ENCODE measurements at regions not wholly inside any gene's neighbourhood (a gene's known extent, or its start where the extent isn't known, plus 50 kb on each side); places are given as distances from the start of the nearest gene placed in this dataset.
"Not testable (repeated sequence)": the region's sequence is repeated elsewhere in the genome, so short reads cannot be mapped to it uniquely, and the experiment has no call there.

GRCh38 chr12:72184971-72185533, 87.1 kb upstream of the TRHDE start:
- H3K36me3 ChIP-seq (ENCODE audit: control insufficient read depth in 2 of 4, insufficient read depth in 4 of 4, low read length in 3 of 4); H2BK15ac ChIP-seq (ENCODE audit: low read length); H2BK5ac ChIP-seq (ENCODE audit: low read depth, low read length); H3K4me2 ChIP-seq (ENCODE audit: insufficient read depth in 1 of 2, low read depth in 2 of 2, low read length in 2 of 2); H3K18ac ChIP-seq (ENCODE audit: extremely low read depth, low read length); CTCF ChIA-PET (ENCODE audit: partially characterized antibody); H3K4me3 ChIP-seq (ENCODE audit: extremely low read depth in 1 of 4, insufficient read depth in 2 of 4, low read depth in 3 of 4, low read length in 4 of 4); H3K56ac ChIP-seq (replicated peaks; ENCODE audit: insufficient read length, low read depth, low read length); H3K23me2 ChIP-seq (ENCODE audit: low read depth, low read length); H3K27ac ChIP-seq (ENCODE audit: low read depth, low read length); H4K5ac ChIP-seq (ENCODE audit: insufficient read length, low read depth, low read length); H3K4me1 ChIP-seq (replicated peaks in 1 of 4; ENCODE audit: control insufficient read depth in 3 of 4, insufficient read depth in 4 of 4, low read length in 3 of 4); H4K8ac ChIP-seq (ENCODE audit: extremely low read depth, insufficient read depth, low read length); H2BK120ac ChIP-seq (replicated peaks; ENCODE audit: low read depth, low read length); H3K27me3 ChIP-seq (replicated peaks in 1 of 4; ENCODE audit: control insufficient read depth in 3 of 4, extremely low read depth in 1 of 4, insufficient read depth in 3 of 4, low read length in 3 of 4); H4K20me1 ChIP-seq (replicated peaks in 1 of 2; ENCODE audit: control insufficient read depth in 1 of 2, insufficient read depth in 2 of 2, low read length in 2 of 2); H2AFZ ChIP-seq (ENCODE audit: low read length); H2AK5ac ChIP-seq (ENCODE audit: low read depth, low read length); H3K4ac ChIP-seq (replicated peaks; ENCODE audit: insufficient read length, low read depth, low read length); H3K79me2 ChIP-seq (ENCODE audit: control insufficient read depth in 1 of 2, insufficient read depth in 2 of 2, low read length in 2 of 2); POLR2A ChIA-PET (ENCODE audit: partially characterized antibody); H4K91ac ChIP-seq (replicated peaks; ENCODE audit: insufficient read length, low read length); H3K14ac ChIP-seq (ENCODE audit: insufficient read length); H3K23ac ChIP-seq (ENCODE audit: insufficient read length); H3K9ac ChIP-seq (replicated peaks in 1 of 4; ENCODE audit: extremely low read depth in 1 of 4, low read depth in 3 of 4, low read length in 3 of 4); H2BK12ac ChIP-seq (ENCODE audit: low read depth, low read length); DNase-seq (ENCODE audit: low read depth in 1 of 2, low spot score in 2 of 2); H3K9me3 ChIP-seq (ENCODE audit: insufficient read depth in 2 of 2, low read depth in 1 of 2, low read length in 1 of 2); H2BK20ac ChIP-seq (ENCODE audit: low read length); FAIRE-seq; H3K79me1 ChIP-seq (ENCODE audit: low read depth, low read length): not testable (repeated sequence)
- 95% methylated on average over 16 of the region's 33 CpGs; no CpG with 5 or more reads in 1 of the 2 experiments for WGBS, 2 experiments (ENCODE audit: extremely low coverage in 1 of 2, insufficient coverage in 1 of 2, insufficient read length in 1 of 2, insufficient replicate concordance in 2 of 2, low coverage in 1 of 2, low lambda C conversion rate in 2 of 2, missing lambda C conversion rate in 1 of 2)

All from H1 (cell line).